Midbrain (tissue), 1 donor: ENCODE measurements at regions not wholly inside any gene's neighbourhood (a gene's known extent, or its start where the extent isn't known, plus 50 kb on each side); places are given as distances from the start of the nearest gene placed in this dataset.

Experiments used
- DNase-seq: peaks from one replicate; lab custom pipeline; 2025; lab: John Stamatoyannopoulos, UW

- DNase-seq: no peak
Measured at GRCh38 chr18:77444385-77444784, 194.7 kb downstream of the GALR1 start.

- no peak for DNase-seq
Measured at GRCh38 chr18:77448046-77448445, 198.4 kb downstream of the GALR1 start.

- no peak for DNase-seq
Measured at GRCh38 chr18:77455004-77455403, 205.4 kb downstream of the GALR1 start.

- no peak for DNase-seq
Measured at GRCh38 chr18:77457681-77458080, 208.0 kb downstream of the GALR1 start.

- no peak for DNase-seq
Measured at GRCh38 chr18:77461062-77461688, 211.5 kb downstream of the GALR1 start.

- no peak for DNase-seq
Measured at GRCh38 chr18:77464917-77465316, 215.3 kb downstream of the GALR1 start.

GRCh38 chr18:77466890-77467289, 217.2 kb downstream of the GALR1 start:
- no peak for DNase-seq

- DNase-seq: no peak
Measured at GRCh38 chr18:77469131-77469530, 219.5 kb downstream of the GALR1 start.

GRCh38 chr18:77470569-77471413, 221.1 kb downstream of the GALR1 start:
- no peak for DNase-seq

- DNase-seq: no peak
Measured at GRCh38 chr18:77472509-77472908, 222.9 kb downstream of the GALR1 start.

GRCh38 chr18:77478646-77479442, 229.2 kb downstream of the GALR1 start:
- no peak for DNase-seq

GRCh38 chr18:77481541-77481940, 231.9 kb downstream of the GALR1 start:
- DNase-seq: no peak

- no peak for DNase-seq
Measured at GRCh38 chr18:77482190-77483085, 232.8 kb downstream of the GALR1 start.

GRCh38 chr18:77486985-77487384, 237.3 kb downstream of the GALR1 start:
- DNase-seq: no peak

GRCh38 chr18:77487951-77488740, 238.5 kb downstream of the GALR1 start:
- no peak for DNase-seq

GRCh38 chr18:77495079-77495478, 245.4 kb downstream of the GALR1 start:
- DNase-seq: no peak

- DNase-seq: no peak
Measured at GRCh38 chr18:77495982-77496690, 246.5 kb downstream of the GALR1 start.

- DNase-seq: no peak
Measured at GRCh38 chr18:77501266-77501665, 251.6 kb downstream of the GALR1 start.

- DNase-seq: no peak
Measured at GRCh38 chr18:77505499-77505898, 255.9 kb downstream of the GALR1 start.

- no peak for DNase-seq
Measured at GRCh38 chr18:77512152-77512551, 262.5 kb downstream of the GALR1 start.
